ENCODE measurements at regions not wholly inside any gene's neighbourhood (a gene's known extent, or its start where the extent isn't known, plus 50 kb on each side); places are given as distances from the start of the nearest gene placed in this dataset.

DNA sequence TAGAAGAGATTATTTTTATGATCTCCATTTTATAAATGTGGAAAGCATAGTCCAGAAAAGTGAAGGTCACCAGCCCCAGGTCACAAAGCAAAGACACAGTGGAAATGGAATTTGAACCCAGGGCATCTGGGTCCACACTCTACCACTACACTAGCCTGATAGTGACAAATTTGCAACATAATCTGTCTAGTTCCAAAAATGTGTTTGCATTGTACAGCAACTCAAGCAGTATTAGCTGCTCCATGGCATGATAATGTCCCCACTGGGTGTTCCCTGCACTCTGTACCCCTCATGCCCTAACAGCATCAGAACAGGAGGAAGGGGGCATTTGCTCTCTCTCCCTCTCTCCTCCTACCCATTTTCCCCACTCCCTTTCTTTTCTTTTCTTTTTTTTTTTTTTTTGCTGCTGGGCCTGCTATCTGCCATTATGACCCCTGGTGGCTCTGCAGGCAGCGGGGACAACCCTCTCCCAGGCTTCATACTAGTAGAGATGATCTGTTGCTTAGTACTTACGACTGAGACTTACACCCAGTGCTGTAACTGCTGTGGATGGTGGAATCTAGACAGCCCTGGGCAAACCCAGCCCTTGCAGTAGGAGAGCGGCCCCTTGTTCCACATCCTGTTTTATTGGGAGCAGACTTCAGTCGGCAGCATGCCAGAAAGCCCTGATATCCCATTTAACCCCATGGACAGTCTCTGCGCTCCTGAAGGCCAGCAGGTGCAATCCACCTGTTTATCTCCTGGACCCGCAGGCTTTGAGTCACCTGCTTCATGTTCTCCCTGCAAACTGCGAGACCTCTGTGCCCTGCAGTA lies 306.3 kb downstream of the SOX9 start:
- TF ChIP-seq, protein P1, sequence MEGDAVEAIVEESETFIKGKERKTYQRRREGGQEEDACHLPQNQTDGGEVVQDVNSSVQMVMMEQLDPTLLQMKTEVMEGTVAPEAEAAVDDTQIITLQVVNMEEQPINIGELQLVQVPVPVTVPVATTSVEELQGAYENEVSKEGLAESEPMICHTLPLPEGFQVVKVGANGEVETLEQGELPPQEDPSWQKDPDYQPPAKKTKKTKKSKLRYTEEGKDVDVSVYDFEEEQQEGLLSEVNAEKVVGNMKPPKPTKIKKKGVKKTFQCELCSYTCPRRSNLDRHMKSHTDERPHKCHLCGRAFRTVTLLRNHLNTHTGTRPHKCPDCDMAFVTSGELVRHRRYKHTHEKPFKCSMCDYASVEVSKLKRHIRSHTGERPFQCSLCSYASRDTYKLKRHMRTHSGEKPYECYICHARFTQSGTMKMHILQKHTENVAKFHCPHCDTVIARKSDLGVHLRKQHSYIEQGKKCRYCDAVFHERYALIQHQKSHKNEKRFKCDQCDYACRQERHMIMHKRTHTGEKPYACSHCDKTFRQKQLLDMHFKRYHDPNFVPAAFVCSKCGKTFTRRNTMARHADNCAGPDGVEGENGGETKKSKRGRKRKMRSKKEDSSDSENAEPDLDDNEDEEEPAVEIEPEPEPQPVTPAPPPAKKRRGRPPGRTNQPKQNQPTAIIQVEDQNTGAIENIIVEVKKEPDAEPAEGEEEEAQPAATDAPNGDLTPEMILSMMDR (IDR thresholded peaks at IDR 0.05) = no peak
- no peak for TF ChIP-seq POLR2A (IDR thresholded peaks at IDR 0.05)

Data from testis (tissue), 2 donors.